ENCODE measurements at regions not wholly inside any gene's neighbourhood (a gene's known extent, or its start where the extent isn't known, plus 50 kb on each side); places are given as distances from the start of the nearest gene placed in this dataset.

DNA sequence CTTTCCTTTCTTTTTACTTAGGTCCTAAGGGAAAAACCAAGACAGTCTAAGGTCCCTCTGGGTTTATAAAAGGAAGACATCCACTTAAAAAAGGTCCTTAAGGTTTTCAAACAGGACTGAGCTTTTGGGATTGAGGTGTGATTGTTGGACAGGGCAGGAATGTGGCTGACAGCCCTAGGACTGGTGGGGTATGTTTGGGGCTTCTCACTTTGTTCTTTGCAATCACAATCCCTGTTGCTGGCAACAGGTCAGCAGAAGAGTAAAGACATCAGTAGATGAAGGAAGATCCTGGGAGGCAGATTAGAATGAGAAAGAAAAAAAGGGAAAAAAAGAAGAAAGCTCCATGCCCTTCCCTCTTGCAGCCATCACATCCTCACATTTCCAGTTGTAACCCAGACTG, 101.4 kb upstream of the TARS1 start:
- Histone ChIP-seq H3K27ac (no peak overlapping the region), H3K4me3 (no peak overlapping the region), H3K9me3 (no peaks in the 10 kb centered on the region), H3K4me2 (no peak overlapping the region), H3K4me1 (no peaks in the 10 kb centered on the region)
- TF ChIP-seq ZNF302 (CRISPR knock-in tag; IDR thresholded peaks at IDR 0.05) (no peak), CHD4 (IDR thresholded peaks at IDR 0.05; ENCODE audit: borderline replicate concordance) (no peak), HEYL (CRISPR knock-in tag; IDR thresholded peaks at IDR 0.05) (no peak), NFE2L2 (conservative IDR thresholded peaks at IDR 0.05; ENCODE audit: low read length) (no peak), GATA3 (IDR thresholded peaks at IDR 0.05; ENCODE audit: borderline replicate concordance) (no peak), JUNB (IDR thresholded peaks at IDR 0.05) (no peak), FOSB (CRISPR knock-in tag; IDR thresholded peaks at IDR 0.05) (no peak), ZFP36 (IDR thresholded peaks at IDR 0.05; ENCODE audit: borderline replicate concordance, partially characterized antibody) (no peak), CHD2 (IDR thresholded peaks at IDR 0.05; ENCODE audit: low read length, partially characterized antibody) (no peak), RFX5 (IDR thresholded peaks at IDR 0.05) (no peak), JUN (IDR thresholded peaks at IDR 0.05) (no peak), KDM5A (IDR thresholded peaks at IDR 0.05) (no peak)
- TF ChIP-seq, protein P1, sequence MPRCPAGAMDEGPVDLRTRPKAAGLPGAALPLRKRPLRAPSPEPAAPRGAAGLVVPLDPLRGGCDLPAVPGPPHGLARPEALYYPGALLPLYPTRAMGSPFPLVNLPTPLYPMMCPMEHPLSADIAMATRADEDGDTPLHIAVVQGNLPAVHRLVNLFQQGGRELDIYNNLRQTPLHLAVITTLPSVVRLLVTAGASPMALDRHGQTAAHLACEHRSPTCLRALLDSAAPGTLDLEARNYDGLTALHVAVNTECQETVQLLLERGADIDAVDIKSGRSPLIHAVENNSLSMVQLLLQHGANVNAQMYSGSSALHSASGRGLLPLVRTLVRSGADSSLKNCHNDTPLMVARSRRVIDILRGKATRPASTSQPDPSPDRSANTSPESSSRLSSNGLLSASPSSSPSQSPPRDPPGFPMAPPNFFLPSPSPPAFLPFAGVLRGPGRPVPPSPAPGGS (IDR thresholded peaks at IDR 0.05) = no peak
- TF ChIP-seq, protein P2, sequence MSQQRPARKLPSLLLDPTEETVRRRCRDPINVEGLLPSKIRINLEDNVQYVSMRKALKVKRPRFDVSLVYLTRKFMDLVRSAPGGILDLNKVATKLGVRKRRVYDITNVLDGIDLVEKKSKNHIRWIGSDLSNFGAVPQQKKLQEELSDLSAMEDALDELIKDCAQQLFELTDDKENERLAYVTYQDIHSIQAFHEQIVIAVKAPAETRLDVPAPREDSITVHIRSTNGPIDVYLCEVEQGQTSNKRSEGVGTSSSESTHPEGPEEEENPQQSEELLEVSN (IDR thresholded peaks at IDR 0.05; ENCODE audit: borderline replicate concordance, low read depth) = no peak
- TF ChIP-seq, protein P3, sequence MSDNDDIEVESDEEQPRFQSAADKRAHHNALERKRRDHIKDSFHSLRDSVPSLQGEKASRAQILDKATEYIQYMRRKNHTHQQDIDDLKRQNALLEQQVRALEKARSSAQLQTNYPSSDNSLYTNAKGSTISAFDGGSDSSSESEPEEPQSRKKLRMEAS (IDR thresholded peaks at IDR 0.05) = no peak
- TF ChIP-seq, protein P4, sequence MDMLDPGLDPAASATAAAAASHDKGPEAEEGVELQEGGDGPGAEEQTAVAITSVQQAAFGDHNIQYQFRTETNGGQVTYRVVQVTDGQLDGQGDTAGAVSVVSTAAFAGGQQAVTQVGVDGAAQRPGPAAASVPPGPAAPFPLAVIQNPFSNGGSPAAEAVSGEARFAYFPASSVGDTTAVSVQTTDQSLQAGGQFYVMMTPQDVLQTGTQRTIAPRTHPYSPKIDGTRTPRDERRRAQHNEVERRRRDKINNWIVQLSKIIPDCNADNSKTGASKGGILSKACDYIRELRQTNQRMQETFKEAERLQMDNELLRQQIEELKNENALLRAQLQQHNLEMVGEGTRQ (IDR thresholded peaks at IDR 0.05) = no peak
- POLR2A ChIA-PET = no interaction called here
- ATAC-seq = no peak
- CTCF ChIA-PET = no interaction called here
- DNase-seq (ENCODE audit: low read depth in 1 of 2, low spot score in 1 of 2) = no peak
- no peak for FAIRE-seq

DNA sequence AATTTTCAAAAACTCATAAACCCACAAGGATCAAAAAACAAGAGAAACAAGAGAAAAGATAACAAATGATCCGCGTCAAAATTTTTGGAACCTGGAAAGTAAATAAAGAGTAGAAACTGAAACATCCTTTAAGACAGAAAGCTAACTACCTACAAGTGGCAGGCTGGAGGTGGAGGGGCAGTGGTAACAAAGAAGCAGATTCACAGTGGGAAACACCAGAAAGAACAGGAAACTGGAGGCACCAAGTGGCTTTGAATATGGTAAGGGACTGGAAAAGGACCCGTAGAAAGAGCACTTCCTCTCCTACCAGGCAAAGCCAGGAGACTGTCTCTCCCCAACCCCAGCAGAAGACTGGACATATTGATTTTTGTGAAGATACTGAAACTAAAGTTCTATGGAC, 100.6 kb upstream of the TARS1 start:
- H3K4me2 ChIP-seq = no peak overlapping the region
- TF ChIP-seq RAD21 (conservative IDR thresholded peaks at IDR 0.05 in 1 of 2, IDR thresholded peaks at IDR 0.05 in 1 of 2) = no peak
- DNase-seq (ENCODE audit: low read depth in 1 of 2, low spot score in 1 of 2) = no peak
- H3K4me3 ChIP-seq = no peak overlapping the region
- H3K9me3 ChIP-seq = no peaks in the 10 kb centered on the region
- H3K27ac ChIP-seq = no peak overlapping the region
- ATAC-seq = no peak
- FAIRE-seq = no peak
- ChIA-PET POLR2A (no interaction called here), CTCF (no interaction called here)
- WGBS (ENCODE audit: missing lambda C conversion rate) = 88% methylated on average over 3 of the region's 3 CpGs
- H3K4me1 ChIP-seq = no peaks in the 10 kb centered on the region

DNA sequence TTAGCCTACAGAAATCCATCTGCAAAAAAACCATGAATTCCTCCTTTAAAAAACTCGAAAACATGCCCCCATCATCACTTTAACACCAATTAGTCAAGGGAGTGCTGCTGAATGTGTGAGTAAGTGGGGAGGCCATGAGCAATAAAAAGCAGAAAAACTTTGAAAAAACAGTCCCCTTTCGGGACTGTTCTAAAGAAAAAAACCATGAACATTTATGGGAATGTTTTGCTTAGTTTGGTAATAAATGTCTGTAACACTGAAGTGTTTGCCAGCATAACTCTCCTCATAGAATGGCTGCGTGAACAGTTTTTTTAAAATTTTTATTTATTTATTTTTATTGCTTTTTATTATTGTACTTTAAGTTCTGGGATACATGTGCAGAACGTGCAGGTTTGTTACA, 99.4 kb upstream of the TARS1 start:
- Histone ChIP-seq H3K4me2 (no peak overlapping the region), H3K4me3 (no peak overlapping the region), H3K4me1 (no peaks in the 10 kb centered on the region), H3K27ac (no peak overlapping the region), H3K9me3 (no peaks in the 10 kb centered on the region)
- DNase-seq (ENCODE audit: low read depth in 1 of 2, low spot score in 1 of 2) (no peak), ATAC-seq (no peak), FAIRE-seq (no peak)
- POLR2A ChIA-PET = no interaction called here
- TF ChIP-seq POLR2AphosphoS2 (conservative IDR thresholded peaks at IDR 0.05; ENCODE audit: low read length) (no peak), SREBF2 (IDR thresholded peaks at IDR 0.05) (no peak), RFX5 (IDR thresholded peaks at IDR 0.05) (no peak), ZFP36 (IDR thresholded peaks at IDR 0.05; ENCODE audit: borderline replicate concordance, partially characterized antibody) (no peak)
- CTCF ChIA-PET = no interaction called here
- 69% methylated on average over 4 of the region's 4 CpGs for WGBS (ENCODE audit: missing lambda C conversion rate)

Measured in A549 (cell line).